ENCODE measurements at regions not wholly inside any gene's neighbourhood (a gene's known extent, or its start where the extent isn't known, plus 50 kb on each side); places are given as distances from the start of the nearest gene placed in this dataset.

DNA sequence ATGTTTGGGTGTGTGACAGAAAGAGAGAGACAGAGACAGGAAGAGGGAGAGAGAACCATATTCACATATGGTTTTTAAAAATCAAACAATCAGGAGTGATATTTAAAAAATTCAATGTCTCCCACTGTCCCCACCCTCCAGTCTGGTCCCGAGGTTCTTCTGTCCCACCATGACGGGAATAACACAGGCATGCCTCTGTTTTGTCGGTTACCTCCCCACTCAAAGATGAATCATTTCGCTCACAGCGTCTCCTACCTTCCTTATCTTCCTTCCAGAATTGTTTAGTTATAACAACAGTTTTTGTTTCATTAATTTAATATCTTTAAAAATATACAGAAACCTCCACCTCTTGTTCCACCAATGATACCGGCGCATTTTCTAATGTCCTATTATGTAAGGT is 113.0 kb downstream of the KCNF1 start (continued):
- TF ChIP-seq, protein P1, sequence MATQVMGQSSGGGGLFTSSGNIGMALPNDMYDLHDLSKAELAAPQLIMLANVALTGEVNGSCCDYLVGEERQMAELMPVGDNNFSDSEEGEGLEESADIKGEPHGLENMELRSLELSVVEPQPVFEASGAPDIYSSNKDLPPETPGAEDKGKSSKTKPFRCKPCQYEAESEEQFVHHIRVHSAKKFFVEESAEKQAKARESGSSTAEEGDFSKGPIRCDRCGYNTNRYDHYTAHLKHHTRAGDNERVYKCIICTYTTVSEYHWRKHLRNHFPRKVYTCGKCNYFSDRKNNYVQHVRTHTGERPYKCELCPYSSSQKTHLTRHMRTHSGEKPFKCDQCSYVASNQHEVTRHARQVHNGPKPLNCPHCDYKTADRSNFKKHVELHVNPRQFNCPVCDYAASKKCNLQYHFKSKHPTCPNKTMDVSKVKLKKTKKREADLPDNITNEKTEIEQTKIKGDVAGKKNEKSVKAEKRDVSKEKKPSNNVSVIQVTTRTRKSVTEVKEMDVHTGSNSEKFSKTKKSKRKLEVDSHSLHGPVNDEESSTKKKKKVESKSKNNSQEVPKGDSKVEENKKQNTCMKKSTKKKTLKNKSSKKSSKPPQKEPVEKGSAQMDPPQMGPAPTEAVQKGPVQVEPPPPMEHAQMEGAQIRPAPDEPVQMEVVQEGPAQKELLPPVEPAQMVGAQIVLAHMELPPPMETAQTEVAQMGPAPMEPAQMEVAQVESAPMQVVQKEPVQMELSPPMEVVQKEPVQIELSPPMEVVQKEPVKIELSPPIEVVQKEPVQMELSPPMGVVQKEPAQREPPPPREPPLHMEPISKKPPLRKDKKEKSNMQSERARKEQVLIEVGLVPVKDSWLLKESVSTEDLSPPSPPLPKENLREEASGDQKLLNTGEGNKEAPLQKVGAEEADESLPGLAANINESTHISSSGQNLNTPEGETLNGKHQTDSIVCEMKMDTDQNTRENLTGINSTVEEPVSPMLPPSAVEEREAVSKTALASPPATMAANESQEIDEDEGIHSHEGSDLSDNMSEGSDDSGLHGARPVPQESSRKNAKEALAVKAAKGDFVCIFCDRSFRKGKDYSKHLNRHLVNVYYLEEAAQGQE (IDR thresholded peaks at IDR 0.05; ENCODE audit: unreplicated experiment), result no peak
- TF ChIP-seq EZH2 (IDR thresholded peaks at IDR 0.05; ENCODE audit: low read depth, unreplicated experiment), result no peak
- TF ChIP-seq, protein P2, sequence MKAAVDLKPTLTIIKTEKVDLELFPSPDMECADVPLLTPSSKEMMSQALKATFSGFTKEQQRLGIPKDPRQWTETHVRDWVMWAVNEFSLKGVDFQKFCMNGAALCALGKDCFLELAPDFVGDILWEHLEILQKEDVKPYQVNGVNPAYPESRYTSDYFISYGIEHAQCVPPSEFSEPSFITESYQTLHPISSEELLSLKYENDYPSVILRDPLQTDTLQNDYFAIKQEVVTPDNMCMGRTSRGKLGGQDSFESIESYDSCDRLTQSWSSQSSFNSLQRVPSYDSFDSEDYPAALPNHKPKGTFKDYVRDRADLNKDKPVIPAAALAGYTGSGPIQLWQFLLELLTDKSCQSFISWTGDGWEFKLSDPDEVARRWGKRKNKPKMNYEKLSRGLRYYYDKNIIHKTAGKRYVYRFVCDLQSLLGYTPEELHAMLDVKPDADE (IDR thresholded peaks at IDR 0.05), result no peak
- TF ChIP-seq, protein P3, sequence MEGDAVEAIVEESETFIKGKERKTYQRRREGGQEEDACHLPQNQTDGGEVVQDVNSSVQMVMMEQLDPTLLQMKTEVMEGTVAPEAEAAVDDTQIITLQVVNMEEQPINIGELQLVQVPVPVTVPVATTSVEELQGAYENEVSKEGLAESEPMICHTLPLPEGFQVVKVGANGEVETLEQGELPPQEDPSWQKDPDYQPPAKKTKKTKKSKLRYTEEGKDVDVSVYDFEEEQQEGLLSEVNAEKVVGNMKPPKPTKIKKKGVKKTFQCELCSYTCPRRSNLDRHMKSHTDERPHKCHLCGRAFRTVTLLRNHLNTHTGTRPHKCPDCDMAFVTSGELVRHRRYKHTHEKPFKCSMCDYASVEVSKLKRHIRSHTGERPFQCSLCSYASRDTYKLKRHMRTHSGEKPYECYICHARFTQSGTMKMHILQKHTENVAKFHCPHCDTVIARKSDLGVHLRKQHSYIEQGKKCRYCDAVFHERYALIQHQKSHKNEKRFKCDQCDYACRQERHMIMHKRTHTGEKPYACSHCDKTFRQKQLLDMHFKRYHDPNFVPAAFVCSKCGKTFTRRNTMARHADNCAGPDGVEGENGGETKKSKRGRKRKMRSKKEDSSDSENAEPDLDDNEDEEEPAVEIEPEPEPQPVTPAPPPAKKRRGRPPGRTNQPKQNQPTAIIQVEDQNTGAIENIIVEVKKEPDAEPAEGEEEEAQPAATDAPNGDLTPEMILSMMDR (conservative IDR thresholded peaks at IDR 0.05; ENCODE audit: low read depth in 2 of 2), result no peak
- no peak for TF ChIP-seq NANOG (IDR thresholded peaks at IDR 0.05; ENCODE audit: borderline replicate concordance)

DNA sequence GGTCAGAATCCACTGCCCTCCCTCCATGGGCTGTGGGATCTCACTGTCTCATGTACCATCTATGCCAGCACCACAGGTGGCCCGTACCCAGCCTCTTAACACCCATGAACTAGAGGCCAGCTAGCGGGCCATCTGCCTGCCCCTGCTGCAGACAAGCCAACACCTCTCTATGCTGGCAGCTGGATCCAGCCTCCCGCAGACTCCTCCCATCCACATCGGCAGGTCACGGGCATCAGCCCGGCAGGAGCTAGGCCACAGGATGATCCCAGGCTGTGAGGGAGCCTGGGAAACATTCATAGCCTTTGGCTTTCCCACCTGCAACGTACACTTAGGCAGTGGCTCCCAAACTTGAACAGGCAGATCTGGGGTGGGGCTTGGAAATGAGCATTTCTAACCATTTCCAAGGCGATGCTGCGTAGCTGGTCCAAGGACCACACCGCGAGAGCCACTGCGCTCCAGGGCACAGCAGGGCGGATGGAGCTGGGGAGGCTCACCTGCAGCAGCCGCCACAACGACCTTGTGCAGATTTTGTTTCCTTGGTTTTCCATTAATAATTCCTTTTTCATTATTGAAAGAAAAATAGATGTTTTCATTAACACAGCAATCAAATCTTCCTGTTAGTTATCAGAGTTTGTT is 114.7 kb downstream of the KCNF1 start:
- Mint-ChIP-seq H3K27ac (no peak overlapping the region), H3K4me3 (no peak overlapping the region), H3K4me1 (peaks cover 16% of the 10 kb centered on the region; the same call in 2 of the 3 replicates), H3K27me3 (ENCODE audit: insufficient read depth, low read depth, poor library complexity) (peaks cover 7% of the 10 kb centered on the region), H3K9me3 (no peaks in the 10 kb centered on the region; the same call in 2 of the 3 replicates), H3K36me3 (ENCODE audit: low read depth) (no peaks in the 10 kb centered on the region)
- H3K4me3 ChIP-seq, result no peak overlapping the region
- ATAC-seq (peak; percentile 45), DNase-seq (ENCODE audit: low spot score) (no peak)
- H3K4me2 ChIP-seq, result no peak overlapping the region
- H3K4me1 ChIP-seq (ENCODE audit: insufficient read depth), result no peaks in the 10 kb centered on the region
- no peaks in the 10 kb centered on the region for H4K20me1 ChIP-seq (replicated peaks; ENCODE audit: insufficient read depth)
- H3K79me2 ChIP-seq (replicated peaks; ENCODE audit: insufficient read depth), result no peaks in the 10 kb centered on the region
- H3K27me3 ChIP-seq (ENCODE audit: insufficient read depth), result no peaks in the 10 kb centered on the region
- H3K36me3 ChIP-seq (ENCODE audit: insufficient read depth), result no peaks in the 10 kb centered on the region
- H3K27ac ChIP-seq (ENCODE audit: low read depth), result no peak overlapping the region
- H3K9me2 ChIP-seq (ENCODE audit: insufficient read depth), result no peaks in the 10 kb centered on the region
- H3F3A ChIP-seq (replicated peaks; ENCODE audit: low read depth), result no peaks in the 10 kb centered on the region
- H2AFZ ChIP-seq, result no peak overlapping the region
- TF ChIP-seq ZNF114 (CRISPR knock-in tag; IDR thresholded peaks at IDR 0.05), result no peak
- TF ChIP-seq, protein P1 (IDR thresholded peaks at IDR 0.05; ENCODE audit: unreplicated experiment), result no peak
- TF ChIP-seq EZH2phosphoT487 (IDR thresholded peaks at IDR 0.05; ENCODE audit: unreplicated experiment), result no peak
- no peak for TF ChIP-seq EZH2 (IDR thresholded peaks at IDR 0.05; ENCODE audit: low read depth, unreplicated experiment)
- TF ChIP-seq JUNB (IDR thresholded peaks at IDR 0.05; ENCODE audit: unreplicated experiment), result no peak
- TF ChIP-seq NANOG (IDR thresholded peaks at IDR 0.05; ENCODE audit: borderline replicate concordance), result no peak
- TF ChIP-seq STAT1 (IDR thresholded peaks at IDR 0.05; ENCODE audit: unreplicated experiment), result no peak
- TF ChIP-seq, protein P2 (IDR thresholded peaks at IDR 0.05), result no peak

All from GM23338 (cell line).